Breast epithelium (tissue), 3 donors: ENCODE measurements at regions not wholly inside any gene's neighbourhood (a gene's known extent, or its start where the extent isn't known, plus 50 kb on each side); places are given as distances from the start of the nearest gene placed in this dataset.

Source experiments
- POLR2A ChIP-seq: fragments of 450-650 bp; IDR thresholded peaks from one replicate; pipeline ENCODE4 v1.6.1; 2016; ENCODE audit warnings: antibody characterized with exemption, mild to moderate bottlenecking, moderate library complexity
- POLR2AphosphoS5 ChIP-seq, 3 donors: sonication (generic); formaldehyde crosslinking; IDR thresholded peaks; one replicate each; pipeline ENCODE4 v1.6.1; 2017; ENCODE audit warnings: antibody characterized with exemption in 3 of 3
- TF ChIP-seq, protein P1 (sequence below), 3 donors: fragments of 450-650 bp; IDR thresholded peaks; one replicate each; pipeline ENCODE4 v1.5.1; 2016 to 2017; ENCODE audit warnings: antibody characterized with exemption in 3 of 3, mild to moderate bottlenecking in 3 of 3, moderate library complexity in 3 of 3

DNA sequence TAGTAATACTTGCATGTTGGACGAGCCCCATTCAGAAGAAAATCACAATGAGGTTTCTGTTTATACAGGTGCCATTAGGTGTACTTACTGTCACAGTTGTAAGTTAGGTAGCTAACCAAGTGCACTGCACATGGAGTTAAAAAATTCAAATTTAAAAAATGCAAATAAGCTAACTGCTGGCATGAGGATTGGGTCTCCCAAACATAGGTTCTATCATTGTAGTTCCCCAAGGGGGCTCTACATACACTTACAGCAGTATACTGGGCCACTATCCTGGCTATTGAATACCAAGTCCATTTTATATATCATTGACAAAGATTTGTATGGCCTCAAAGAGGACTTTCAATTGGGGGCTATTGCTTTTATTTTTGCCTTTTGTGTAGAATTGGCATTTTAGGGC, 153.4 kb downstream of the FMR1NB start:
- TF ChIP-seq, protein P1, sequence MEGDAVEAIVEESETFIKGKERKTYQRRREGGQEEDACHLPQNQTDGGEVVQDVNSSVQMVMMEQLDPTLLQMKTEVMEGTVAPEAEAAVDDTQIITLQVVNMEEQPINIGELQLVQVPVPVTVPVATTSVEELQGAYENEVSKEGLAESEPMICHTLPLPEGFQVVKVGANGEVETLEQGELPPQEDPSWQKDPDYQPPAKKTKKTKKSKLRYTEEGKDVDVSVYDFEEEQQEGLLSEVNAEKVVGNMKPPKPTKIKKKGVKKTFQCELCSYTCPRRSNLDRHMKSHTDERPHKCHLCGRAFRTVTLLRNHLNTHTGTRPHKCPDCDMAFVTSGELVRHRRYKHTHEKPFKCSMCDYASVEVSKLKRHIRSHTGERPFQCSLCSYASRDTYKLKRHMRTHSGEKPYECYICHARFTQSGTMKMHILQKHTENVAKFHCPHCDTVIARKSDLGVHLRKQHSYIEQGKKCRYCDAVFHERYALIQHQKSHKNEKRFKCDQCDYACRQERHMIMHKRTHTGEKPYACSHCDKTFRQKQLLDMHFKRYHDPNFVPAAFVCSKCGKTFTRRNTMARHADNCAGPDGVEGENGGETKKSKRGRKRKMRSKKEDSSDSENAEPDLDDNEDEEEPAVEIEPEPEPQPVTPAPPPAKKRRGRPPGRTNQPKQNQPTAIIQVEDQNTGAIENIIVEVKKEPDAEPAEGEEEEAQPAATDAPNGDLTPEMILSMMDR (IDR thresholded peaks at IDR 0.05) = no peak
- TF ChIP-seq POLR2A = no peak
- TF ChIP-seq POLR2AphosphoS5 (IDR thresholded peaks at IDR 0.05) = no peak
